HepG2 (cell line): ENCODE measurements at regions not wholly inside any gene's neighbourhood (a gene's known extent, or its start where the extent isn't known, plus 50 kb on each side); places are given as distances from the start of the nearest gene placed in this dataset.

ENCODE experiments used
- ATAC-seq: fragments of 200-7000 bp; cut with Tn5 transposase; 3 replicates; pipeline ENCODE4 v1.9.1; 2020; ENCODE audit warnings: mild to moderate bottlenecking, moderate library complexity
- BruUV-seq: library from RNA; stranded (reverse); fragments of 400-500 nt; replicated peaks from 2 replicates; lab custom pipeline; 2021; lab: Mats Ljungman, UMichigan
- CTCF ChIA-PET: fragments of 300-600 bp; formaldehyde crosslinking; extraction: SDS; loops from one replicate; lab custom pipeline; 2021; ENCODE audit warnings: low total read pairs, inconsistent platforms, low intra/inter-chr PET ratio; lab: Yijun Ruan, JAX
- POLR2A ChIA-PET: fragments of 350-600 bp; sonication (Branson Sonifier 250); formaldehyde crosslinking; loops from one replicate; lab custom pipeline; 2020; ENCODE audit warnings: antibody characterized with exemption, inconsistent platforms; lab: Yijun Ruan, JAX
- DNase-seq: peaks from one replicate; pipeline ENCODE4 v3.0.0-alpha.2; 2015; ENCODE audit warnings: low spot score
- FAIRE-seq: peaks from 3 replicates; lab custom pipeline; 2011; peaks lifted over from hg19 to GRCh38; lab: Jason Lieb, UNC
- H2AFZ ChIP-seq: one replicate; pipeline ENCODE4 v1.6.1; 2011; ENCODE audit warnings: low read length, inconsistent platforms
- H3K27ac ChIP-seq: fragments of 300-600 bp; 3 replicates; pipeline ENCODE4 v1.8.0; 2011; ENCODE audit warnings: mixed run types, mild to moderate bottlenecking, mixed read lengths, low read length, inconsistent platforms; ENCODE audit not compliant: insufficient read depth; ENCODE audit errors: extremely low read length
- H3K27me3 ChIP-seq, 2 experiments: fragments of 200-600 bp in 1 of 2; 2 replicates in 1 of 2; 3 replicates in 1 of 2; pipeline versions ENCODE4 v1.6.0 to v1.8.0; 2011; ENCODE audit warnings: low read length in 2 of 2, mild to moderate bottlenecking in 2 of 2, moderate library complexity in 2 of 2, inconsistent platforms in 1 of 2; ENCODE audit not compliant: insufficient read depth in 2 of 2, control insufficient read depth in 1 of 2
- H3K36me3 ChIP-seq, 2 experiments: fragments of 200-600 bp in 1 of 2; replicated peaks in 1 of 2; 2 replicates in 1 of 2; 3 replicates in 1 of 2; pipeline versions ENCODE4 v1.5.1 to v1.8.0; 2011; ENCODE audit warnings: low read length in 2 of 2, inconsistent platforms in 1 of 2; ENCODE audit not compliant: insufficient read depth in 2 of 2, control insufficient read depth in 1 of 2
- H3K4me1 ChIP-seq: 2 replicates; pipeline ENCODE4 v1.5.1; 2012; ENCODE audit warnings: low read length, inconsistent platforms; ENCODE audit not compliant: insufficient read depth
- H3K4me2 ChIP-seq: 2 replicates; pipeline ENCODE4 v1.6.0; 2011; ENCODE audit warnings: low read depth, low read length, inconsistent platforms
- H3K4me3 ChIP-seq, 3 experiments: fragments of 200-600 bp in 1 of 3; sonication (generic), shearing (Covaris generic) in 1 of 3; replicated peaks in 1 of 3; 2 replicates each; pipeline ENCODE4 v1.5.1; 2011 to 2016; ENCODE audit warnings: low read length in 3 of 3, inconsistent platforms in 2 of 3, low read depth in 2 of 3, mild to moderate bottlenecking in 2 of 3, control low read depth in 1 of 3, mixed read lengths in 1 of 3; ENCODE audit not compliant: insufficient read depth in 1 of 3
- H3K79me2 ChIP-seq: one replicate; pipeline ENCODE4 v1.6.1; 2011; ENCODE audit warnings: low read length, inconsistent platforms; ENCODE audit not compliant: insufficient read depth
- H3K9ac ChIP-seq: 2 replicates; pipeline ENCODE4 v1.6.0; 2011; ENCODE audit warnings: mild to moderate bottlenecking, low read depth, low read length, inconsistent platforms; ENCODE audit not compliant: insufficient read depth
- H3K9me3 ChIP-seq: 2 replicates; pipeline ENCODE4 v1.5.1; 2012; ENCODE audit warnings: mild to moderate bottlenecking, low read length
- H4K20me1 ChIP-seq: 2 replicates; pipeline ENCODE4 v1.6.0; 2011; ENCODE audit warnings: inconsistent platforms, mild to moderate bottlenecking, low read length, moderate library complexity; ENCODE audit not compliant: insufficient read depth
- DPF2 ChIP-seq: sonication (generic); formaldehyde crosslinking; IDR thresholded peaks from 2 replicates; pipeline ENCODE4 v1.4.0; 2020; ENCODE audit warnings: mild to moderate bottlenecking, low read depth, missing genetic modification reagents, borderline replicate concordance
- FOXJ3 ChIP-seq: sonication (generic); formaldehyde crosslinking; IDR thresholded peaks from 2 replicates; pipeline ENCODE4 v1.4.0; 2020; ENCODE audit warnings: missing genetic modification reagents, mild to moderate bottlenecking, borderline replicate concordance
- GMEB1 ChIP-seq: sonication (generic); formaldehyde crosslinking; IDR thresholded peaks from 2 replicates; pipeline ENCODE4 v1.5.1; 2020; ENCODE audit warnings: missing genetic modification reagents, mild to moderate bottlenecking, borderline replicate concordance
- KIAA2018 ChIP-seq: sonication (generic); formaldehyde crosslinking; IDR thresholded peaks from 2 replicates; pipeline ENCODE4 v1.5.0; 2020; ENCODE audit warnings: mild to moderate bottlenecking, missing genetic modification reagents, borderline replicate concordance
- NCOA5 ChIP-seq: sonication (generic); formaldehyde crosslinking; IDR thresholded peaks from 2 replicates; pipeline ENCODE4 v1.4.0; 2020; ENCODE audit warnings: missing genetic modification reagents
- NFKB2 ChIP-seq: sonication (generic); formaldehyde crosslinking; IDR thresholded peaks from 2 replicates; pipeline ENCODE4 v1.4.0; 2020; ENCODE audit warnings: missing genetic modification reagents, borderline replicate concordance
- POLR2G ChIP-seq: fragments of 200-400 bp; formaldehyde crosslinking; IDR thresholded peaks from 2 replicates; pipeline ENCODE4 v1.6.1; 2018; ENCODE audit warnings: mild to moderate bottlenecking, low read depth, low read length, moderate library complexity
- SALL1 ChIP-seq: sonication (generic); formaldehyde crosslinking; IDR thresholded peaks from 2 replicates; pipeline ENCODE4 v1.8.0; 2022; ENCODE audit warnings: mild to moderate bottlenecking, missing genetic modification reagents
- SP5 ChIP-seq: IDR thresholded peaks from 2 replicates; pipeline ENCODE4 v1.6.1; 2016; ENCODE audit warnings: low read depth, borderline replicate concordance
- TBP ChIP-seq: sonication (generic); formaldehyde crosslinking; IDR thresholded peaks from 2 replicates; pipeline ENCODE4 v1.5.0; 2020; ENCODE audit warnings: missing genetic modification reagents
- ZBTB14 ChIP-seq: sonication (generic); formaldehyde crosslinking; IDR thresholded peaks from 2 replicates; pipeline ENCODE4 v1.4.0; 2020; ENCODE audit warnings: missing genetic modification reagents
- ZMYM2 ChIP-seq: sonication (generic); formaldehyde crosslinking; IDR thresholded peaks from 2 replicates; pipeline ENCODE4 v1.8.0; 2022; ENCODE audit warnings: mild to moderate bottlenecking, missing genetic modification reagents
- ZNF382 ChIP-seq: sonication (generic); formaldehyde crosslinking; IDR thresholded peaks from 2 replicates; pipeline ENCODE4 v1.5.0; 2020; ENCODE audit warnings: missing genetic modification reagents, mild to moderate bottlenecking, borderline replicate concordance
- ZNF577 ChIP-seq: sonication (generic); formaldehyde crosslinking; IDR thresholded peaks from 2 replicates; pipeline ENCODE4 v1.4.0; 2020; ENCODE audit warnings: mild to moderate bottlenecking, low read depth, missing genetic modification reagents, borderline replicate concordance
- ZNF614 ChIP-seq: IDR thresholded peaks from 2 replicates; pipeline ENCODE4 v1.6.1; 2018; ENCODE audit warnings: missing biosample characterization, missing genetic modification reagents, inconsistent platforms, borderline replicate concordance
- WGBS: methylation state at CpG from one replicate; pipeline ENCODE4 v1.1.6; 2017; ENCODE audit warnings: low lambda C conversion rate; 5-methylcytosine and 5-hydroxymethylcytosine counted together
- in situ Hi-C: cut with HindIII; loops from 2 replicates; pipeline ENCODE4 v1.10.0; 2017; ENCODE audit warnings: low pct_unique_long_range_greater_than_20kb; ENCODE audit not compliant: extremely low pct_ligation_motif_present
- intact Hi-C: fragments of 100-400 bp; cut with micrococcal nuclease; formaldehyde crosslinking; loops from one replicate; pipeline ENCODE4 v1.10.0; 2022; ENCODE audit not compliant: unreplicated experiment

GRCh38 chr7:115822801-115823200 is 207.8 kb downstream of the TFEC start:
- ChIA-PET POLR2A (no interaction called here), CTCF (no interaction called here)
- intact Hi-C loops (no loop called here), in situ Hi-C loops (no loop called here)
- FAIRE-seq, result no peak
- Histone ChIP-seq H3K79me2 (no peaks in the 10 kb centered on the region), H3K4me3 (no peak overlapping the region), H3K4me2 (no peak overlapping the region), H3K4me1 (no peaks in the 10 kb centered on the region), H3K27ac (no peak overlapping the region), H4K20me1 (no peaks in the 10 kb centered on the region), H3K9ac (no peak overlapping the region), H3K9me3 (no peaks in the 10 kb centered on the region), H2AFZ (no peak overlapping the region), H3K27me3 (no peaks in the 10 kb centered on the region; a peak in 1 of 5 replicates), H3K36me3 (no peaks in the 10 kb centered on the region)
- 0% methylated on average over 2 of the region's 2 CpGs for WGBS
- ATAC-seq, result no peak
- BruUV-seq, result no TSS peak
- no peak for DNase-seq
- TF ChIP-seq NCOA5 (CRISPR knock-in tag) (no peak), KIAA2018 (CRISPR knock-in tag) (no peak), GMEB1 (CRISPR knock-in tag) (no peak), FOXJ3 (CRISPR knock-in tag) (no peak), SP5 (CRISPR knock-in tag) (no peak), ZNF382 (CRISPR knock-in tag) (no peak), ZNF614 (CRISPR knock-in tag) (no peak), POLR2G (no peak), DPF2 (no peak), NFKB2 (CRISPR knock-in tag) (no peak), ZBTB14 (CRISPR knock-in tag) (no peak), ZNF577 (CRISPR knock-in tag) (no peak), SALL1 (no peak), ZMYM2 (no peak), TBP (no peak)
